CD8-positive, alpha-beta memory T cell (primary cell): ENCODE measurements at regions not wholly inside any gene's neighbourhood (a gene's known extent, or its start where the extent isn't known, plus 50 kb on each side); places are given as distances from the start of the nearest gene placed in this dataset.

Source experiments
- CTCF ChIA-PET: fragments of 350-600 bp; sonication (Branson Sonifier 250); formaldehyde crosslinking; loops from one replicate; lab custom pipeline; 2021; ENCODE audit warnings: antibody characterized with exemption; lab: Charles Lee
- POLR2A ChIA-PET: fragments of 350-600 bp; sonication (Branson Sonifier 250); formaldehyde crosslinking; loops from one replicate; lab custom pipeline; 2021; ENCODE audit warnings: antibody characterized with exemption; lab: Charles Lee
- DNase-seq, 5 donors: peaks; one replicate each; pipeline versions ENCODE4 v3.0.0 to v3.0.0-alpha.2; 2020 to 2022; ENCODE audit warnings: mixed read lengths in 1 of 5
- H3K27ac ChIP-seq: one replicate; pipeline ENCODE4 v1.7.0; 2013; ENCODE audit warnings: low read depth, mild to moderate bottlenecking, low read length, moderate library complexity
- H3K27me3 ChIP-seq: 2 replicates; pipeline ENCODE4 v1.7.0; 2013; ENCODE audit warnings: low read length, mild to moderate bottlenecking; ENCODE audit not compliant: insufficient read depth, poor library complexity, severe bottlenecking
- H3K36me3 ChIP-seq: 2 replicates; pipeline ENCODE4 v1.7.0; 2013; ENCODE audit warnings: mild to moderate bottlenecking, low read length, moderate library complexity; ENCODE audit not compliant: insufficient read depth
- H3K4me1 ChIP-seq: 2 replicates; pipeline ENCODE4 v1.7.0; 2013; ENCODE audit warnings: mild to moderate bottlenecking, low read length, moderate library complexity; ENCODE audit not compliant: insufficient read depth
- H3K4me3 ChIP-seq: 2 replicates; pipeline ENCODE4 v1.7.0; 2013; ENCODE audit warnings: mild to moderate bottlenecking, low read length
- H3K9me3 ChIP-seq: 2 replicates; pipeline ENCODE4 v1.7.0; 2013; ENCODE audit warnings: mild to moderate bottlenecking, low read length
- H3K27ac Mint-ChIP-seq, 8 donors: one replicate each; pipeline ENCODE4 v1.8.0; 2020 to 2021; ENCODE audit warnings: mixed read lengths in 8 of 8, mild to moderate bottlenecking in 6 of 8, inconsistent platforms in 3 of 8, moderate library complexity in 3 of 8
- H3K27me3 Mint-ChIP-seq, 2 donors: one replicate each; pipeline ENCODE4 v1.8.0; 2020 to 2021; ENCODE audit warnings: mixed read lengths in 2 of 2, mild to moderate bottlenecking in 1 of 2, moderate library complexity in 1 of 2
- H3K36me3 Mint-ChIP-seq, 3 donors: one replicate each; pipeline ENCODE4 v1.8.0; 2020 to 2021; ENCODE audit warnings: mixed read lengths in 3 of 3, inconsistent platforms in 1 of 3, mild to moderate bottlenecking in 1 of 3
- H3K4me1 Mint-ChIP-seq, 3 donors: one replicate each; pipeline ENCODE4 v1.8.0; 2020 to 2021; ENCODE audit warnings: mixed read lengths in 3 of 3, inconsistent platforms in 1 of 3, mild to moderate bottlenecking in 1 of 3
- H3K4me3 Mint-ChIP-seq, 7 donors: one replicate each; pipeline ENCODE4 v1.8.0; 2020 to 2021; ENCODE audit warnings: mixed read lengths in 7 of 7, mild to moderate bottlenecking in 6 of 7, moderate library complexity in 4 of 7, inconsistent platforms in 2 of 7
- H3K9me3 Mint-ChIP-seq, 5 donors: one replicate each; pipeline ENCODE4 v1.8.0; 2020 to 2022; ENCODE audit warnings: mixed read lengths in 5 of 5, mild to moderate bottlenecking in 3 of 5, moderate library complexity in 2 of 5, inconsistent platforms in 1 of 5

- Mint-ChIP-seq H3K4me3 (no peak overlapping the region), H3K36me3 (no peaks in the 10 kb centered on the region), H3K4me1 (no peaks in the 10 kb centered on the region), H3K27me3 (peaks cover 2 to 6% of the 10 kb centered on the region in 2 donors), H3K27ac (no peak overlapping the region), H3K9me3 (peaks cover 0 to 1% (median 0%) of the 10 kb centered on the region in 5 donors)
- no peaks in the 10 kb centered on the region for H3K36me3 ChIP-seq
- POLR2A ChIA-PET = no interaction called here
- DNase-seq = no peak
- no peaks in the 10 kb centered on the region for H3K4me1 ChIP-seq
- H3K27ac ChIP-seq = no peak overlapping the region
- H3K4me3 ChIP-seq = no peak overlapping the region
- no peaks in the 10 kb centered on the region for H3K27me3 ChIP-seq
- no peaks in the 10 kb centered on the region for H3K9me3 ChIP-seq
- CTCF ChIA-PET = no interaction called here
Observed at GRCh38 chr5:96134886-96135285, 173.2 kb upstream of the ELL2 start.

- no peaks in the 10 kb centered on the region for H3K27me3 ChIP-seq
- Mint-ChIP-seq H3K36me3 (no peaks in the 10 kb centered on the region), H3K4me3 (no peak overlapping the region), H3K27me3 (peaks cover 2 to 5% of the 10 kb centered on the region in 2 donors), H3K4me1 (no peaks in the 10 kb centered on the region), H3K9me3 (peaks cover 0 to 1% (median 0%) of the 10 kb centered on the region in 5 donors), H3K27ac (no peak overlapping the region)
- CTCF ChIA-PET = no interaction called here
- no peak for DNase-seq
- no peak overlapping the region for H3K27ac ChIP-seq
- no peaks in the 10 kb centered on the region for H3K9me3 ChIP-seq
- H3K4me3 ChIP-seq = no peak overlapping the region
- no peaks in the 10 kb centered on the region for H3K36me3 ChIP-seq
- POLR2A ChIA-PET = no interaction called here
- H3K4me1 ChIP-seq = no peaks in the 10 kb centered on the region
Observed at GRCh38 chr5:96133341-96134079, 171.9 kb upstream of the ELL2 start.

- Histone ChIP-seq H3K36me3 (no peaks in the 10 kb centered on the region), H3K4me3 (no peak overlapping the region), H3K27ac (no peak overlapping the region), H3K9me3 (no peaks in the 10 kb centered on the region), H3K27me3 (no peaks in the 10 kb centered on the region), H3K4me1 (no peaks in the 10 kb centered on the region)
- H3K4me1 Mint-ChIP-seq = no peaks in the 10 kb centered on the region
- peaks cover 1 to 21% of the 10 kb centered on the region in 2 donors for H3K27me3 Mint-ChIP-seq
- no peaks in the 10 kb centered on the region for H3K9me3 Mint-ChIP-seq
- no peak overlapping the region for H3K27ac Mint-ChIP-seq
- no peak overlapping the region for H3K4me3 Mint-ChIP-seq
- DNase-seq = no peak
- ChIA-PET CTCF (no interaction called here), POLR2A (no interaction called here)
- peaks cover 0 to 1% (median 0%) of the 10 kb centered on the region in 3 donors for H3K36me3 Mint-ChIP-seq
Observed at GRCh38 chr5:96129276-96129675, 167.6 kb upstream of the ELL2 start.

- Mint-ChIP-seq H3K4me3 (no peak overlapping the region), H3K27ac (no peak overlapping the region), H3K4me1 (no peaks in the 10 kb centered on the region), H3K27me3 (peaks cover 1 to 21% of the 10 kb centered on the region in 2 donors), H3K36me3 (peaks cover 0 to 1% (median 0%) of the 10 kb centered on the region in 3 donors), H3K9me3 (no peaks in the 10 kb centered on the region)
- H3K27me3 ChIP-seq = no peaks in the 10 kb centered on the region
- H3K9me3 ChIP-seq = no peaks in the 10 kb centered on the region
- CTCF ChIA-PET = no interaction called here
- H3K36me3 ChIP-seq = no peaks in the 10 kb centered on the region
- no peaks in the 10 kb centered on the region for H3K4me1 ChIP-seq
- no peak overlapping the region for H3K4me3 ChIP-seq
- POLR2A ChIA-PET = no interaction called here
- no peak overlapping the region for H3K27ac ChIP-seq
- DNase-seq = no peak
Observed at GRCh38 chr5:96128204-96128864, 166.7 kb upstream of the ELL2 start.

DNA sequence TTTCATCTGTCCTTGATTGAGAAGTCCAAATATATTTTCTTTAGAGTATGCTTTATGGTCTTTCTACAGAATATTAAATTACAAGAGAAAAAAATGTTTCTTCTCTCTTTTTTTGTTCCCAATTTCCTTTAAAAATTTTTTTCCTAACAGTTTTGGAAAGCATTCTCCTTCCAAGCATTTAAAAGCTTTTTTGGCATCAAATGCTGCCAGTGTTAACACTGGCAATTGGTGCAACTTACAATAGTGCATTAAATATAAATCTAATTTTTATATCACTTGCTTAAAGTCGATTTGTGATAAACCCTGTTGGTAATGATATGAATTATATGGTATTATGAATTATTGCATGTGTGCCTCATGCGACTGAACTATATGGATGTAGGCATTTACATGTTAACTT lies 165.9 kb upstream of the ELL2 start:
- H3K27ac Mint-ChIP-seq = no peak overlapping the region
- no peaks in the 10 kb centered on the region for H3K9me3 Mint-ChIP-seq
- no peak overlapping the region for H3K4me3 ChIP-seq
- no peaks in the 10 kb centered on the region for H3K36me3 ChIP-seq
- no peak overlapping the region for H3K27ac ChIP-seq
- H3K4me1 Mint-ChIP-seq = no peaks in the 10 kb centered on the region
- peaks cover 0 to 1% (median 0%) of the 10 kb centered on the region in 3 donors for H3K36me3 Mint-ChIP-seq
- H3K27me3 Mint-ChIP-seq = peaks cover 2 to 21% of the 10 kb centered on the region in 2 donors
- no peaks in the 10 kb centered on the region for H3K27me3 ChIP-seq
- H3K9me3 ChIP-seq = no peaks in the 10 kb centered on the region
- ChIA-PET POLR2A (no interaction called here), CTCF (no interaction called here)
- DNase-seq = no peak
- H3K4me1 ChIP-seq = no peaks in the 10 kb centered on the region
- no peak overlapping the region for H3K4me3 Mint-ChIP-seq

GRCh38 chr5:96125231-96125891 lies 163.7 kb upstream of the ELL2 start:
- no peak for DNase-seq
- Histone ChIP-seq H3K4me1 (no peaks in the 10 kb centered on the region), H3K4me3 (no peak overlapping the region), H3K36me3 (no peaks in the 10 kb centered on the region), H3K9me3 (no peaks in the 10 kb centered on the region), H3K27ac (no peak overlapping the region), H3K27me3 (no peaks in the 10 kb centered on the region)
- peaks cover 0 to 1% (median 0%) of the 10 kb centered on the region in 3 donors for H3K36me3 Mint-ChIP-seq
- no peaks in the 10 kb centered on the region for H3K4me1 Mint-ChIP-seq
- peaks cover 2 to 16% of the 10 kb centered on the region in 2 donors for H3K27me3 Mint-ChIP-seq
- H3K9me3 Mint-ChIP-seq = no peaks in the 10 kb centered on the region
- ChIA-PET POLR2A (no interaction called here), CTCF (no interaction called here)
- no peak overlapping the region for H3K4me3 Mint-ChIP-seq
- H3K27ac Mint-ChIP-seq = no peak overlapping the region

DNA sequence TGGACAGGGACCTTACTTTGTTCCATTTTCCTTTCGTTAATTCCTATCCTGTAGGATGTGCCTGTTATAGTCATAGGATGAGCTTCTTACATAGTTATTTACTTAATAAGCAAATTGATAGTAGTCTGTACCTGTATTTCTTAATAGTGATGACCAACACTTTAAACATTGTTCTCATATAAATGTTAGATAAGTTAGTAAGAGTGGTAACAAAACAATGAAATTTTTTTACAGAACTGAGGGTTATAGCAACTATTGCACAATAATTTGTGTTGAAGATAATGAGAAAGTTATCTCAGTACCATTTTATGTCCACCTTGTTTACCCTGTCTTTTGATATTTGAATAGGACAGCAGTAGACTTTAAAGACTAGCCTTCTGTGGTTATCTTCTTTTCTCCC lies 162.9 kb upstream of the ELL2 start:
- H3K36me3 Mint-ChIP-seq = peaks cover 0 to 1% (median 0%) of the 10 kb centered on the region in 3 donors
- no peak overlapping the region for H3K27ac ChIP-seq
- H3K27me3 ChIP-seq = no peaks in the 10 kb centered on the region
- CTCF ChIA-PET = no interaction called here
- H3K4me1 Mint-ChIP-seq = no peaks in the 10 kb centered on the region
- H3K27ac Mint-ChIP-seq = no peak overlapping the region
- no peaks in the 10 kb centered on the region for H3K9me3 ChIP-seq
- H3K27me3 Mint-ChIP-seq = peaks cover 2 to 21% of the 10 kb centered on the region in 2 donors
- no peak overlapping the region for H3K4me3 ChIP-seq
- no peaks in the 10 kb centered on the region for H3K4me1 ChIP-seq
- no peaks in the 10 kb centered on the region for H3K36me3 ChIP-seq
- POLR2A ChIA-PET = no interaction called here
- H3K4me3 Mint-ChIP-seq = no peak overlapping the region
- no peaks in the 10 kb centered on the region for H3K9me3 Mint-ChIP-seq
- DNase-seq = no peak

GRCh38 chr5:96123418-96123817 lies 161.8 kb upstream of the ELL2 start:
- no peaks in the 10 kb centered on the region for H3K4me1 Mint-ChIP-seq
- H3K27ac ChIP-seq = no peak overlapping the region
- peaks cover 0 to 1% (median 0%) of the 10 kb centered on the region in 3 donors for H3K36me3 Mint-ChIP-seq
- H3K27ac Mint-ChIP-seq = no peak overlapping the region
- ChIA-PET CTCF (no interaction called here), POLR2A (no interaction called here)
- H3K4me3 ChIP-seq = no peak overlapping the region
- no peaks in the 10 kb centered on the region for H3K27me3 ChIP-seq
- H3K9me3 ChIP-seq = no peaks in the 10 kb centered on the region
- H3K27me3 Mint-ChIP-seq = peaks cover 2 to 21% of the 10 kb centered on the region in 2 donors
- no peak for DNase-seq
- H3K4me3 Mint-ChIP-seq = no peak overlapping the region
- no peaks in the 10 kb centered on the region for H3K36me3 ChIP-seq
- no peaks in the 10 kb centered on the region for H3K4me1 ChIP-seq
- no peaks in the 10 kb centered on the region for H3K9me3 Mint-ChIP-seq
